ENCODE measurements at regions not wholly inside any gene's neighbourhood (a gene's known extent, or its start where the extent isn't known, plus 50 kb on each side); places are given as distances from the start of the nearest gene placed in this dataset.

GRCh38 chr2:234753701-234754100 is 198.1 kb upstream of the SH3BP4 start:
- TF ChIP-seq CTCF (IDR thresholded peaks at IDR 0.05) (no peak), POLR2A (IDR thresholded peaks at IDR 0.05) (no peak)

All from heart left ventricle (tissue), 13 donors.